ENCODE measurements at regions not wholly inside any gene's neighbourhood (a gene's known extent, or its start where the extent isn't known, plus 50 kb on each side); places are given as distances from the start of the nearest gene placed in this dataset.
"Not testable (repeated sequence)": the region's sequence is repeated elsewhere in the genome, so short reads cannot be mapped to it uniquely, and the experiment has no call there.

- no peaks in the 10 kb centered on the region for H3K4me1 ChIP-seq (ENCODE audit: control insufficient read depth, insufficient read depth, low read length)
- no peaks in the 10 kb centered on the region for H3K27me3 ChIP-seq (ENCODE audit: control insufficient read depth, insufficient read depth, low read length)
- DNase-seq (ENCODE audit: low read depth in 4 of 6, low spot score in 6 of 6) = peak in 5 of 6 donors; percentile 30 to 90 (median 45)
- no peak overlapping the region for H3K4me3 ChIP-seq (ENCODE audit: low read depth, low read length)
- no peaks in the 10 kb centered on the region for H3K36me3 ChIP-seq (ENCODE audit: control insufficient read depth, insufficient read depth, low read length)
- 10% methylated on average over 2 of the region's 5 CpGs for WGBS (ENCODE audit: insufficient coverage)
- no peak overlapping the region for H3K27ac ChIP-seq (ENCODE audit: low read depth, low read length)
- peaks cover 4% of the 10 kb centered on the region for H3K9me3 ChIP-seq (ENCODE audit: control insufficient read depth, insufficient read depth, low read length)
These were observed 115.3 kb upstream of the FMN2 start for GRCh38 chr1:239976130-239976968.

GRCh38 chr1:239977416-239977815, 114.3 kb upstream of the FMN2 start:
- no peak for DNase-seq (ENCODE audit: low read depth in 4 of 6, low spot score in 6 of 6)
- WGBS (ENCODE audit: insufficient coverage) = 84% methylated on average over 4 of the region's 6 CpGs
- no peaks in the 10 kb centered on the region for H3K4me1 ChIP-seq (ENCODE audit: control insufficient read depth, insufficient read depth, low read length)

GRCh38 chr1:239979456-239979855, 112.2 kb upstream of the FMN2 start:
- H3K4me3 ChIP-seq (ENCODE audit: low read depth, low read length) = no peak overlapping the region
- DNase-seq (ENCODE audit: low read depth in 4 of 6, low spot score in 6 of 6) = no peak
- H3K9me3 ChIP-seq (ENCODE audit: control insufficient read depth, insufficient read depth, low read length) = peaks cover 4% of the 10 kb centered on the region
- no peak overlapping the region for H3K27ac ChIP-seq (ENCODE audit: low read depth, low read length)
- no peaks in the 10 kb centered on the region for H3K27me3 ChIP-seq (ENCODE audit: control insufficient read depth, insufficient read depth, low read length)
- H3K4me1 ChIP-seq (ENCODE audit: control insufficient read depth, insufficient read depth, low read length) = no peaks in the 10 kb centered on the region
- 56% methylated on average over 4 of the region's 4 CpGs for WGBS (ENCODE audit: insufficient coverage)
- H3K36me3 ChIP-seq (ENCODE audit: control insufficient read depth, insufficient read depth, low read length) = no peaks in the 10 kb centered on the region

More at GRCh38 chr1:239977416-239977815, 114.3 kb upstream of the FMN2 start:
- Histone ChIP-seq H3K36me3 (ENCODE audit: control insufficient read depth, insufficient read depth, low read length) (no peaks in the 10 kb centered on the region), H3K27ac (ENCODE audit: low read depth, low read length) (no peak overlapping the region), H3K9me3 (ENCODE audit: control insufficient read depth, insufficient read depth, low read length) (peaks cover 4% of the 10 kb centered on the region), H3K27me3 (ENCODE audit: control insufficient read depth, insufficient read depth, low read length) (no peaks in the 10 kb centered on the region), H3K4me3 (ENCODE audit: low read depth, low read length) (no peak overlapping the region)

GRCh38 chr1:239982762-239983161, 108.9 kb upstream of the FMN2 start:
- H3K27me3 ChIP-seq (ENCODE audit: control insufficient read depth, insufficient read depth, low read length) = no peaks in the 10 kb centered on the region
- no peaks in the 10 kb centered on the region for H3K36me3 ChIP-seq (ENCODE audit: control insufficient read depth, insufficient read depth, low read length)
- WGBS (ENCODE audit: insufficient coverage) = no CpG with 5 or more reads among the region's 2 CpGs
- no peak overlapping the region for H3K27ac ChIP-seq (ENCODE audit: low read depth, low read length)
- H3K9me3 ChIP-seq (ENCODE audit: control insufficient read depth, insufficient read depth, low read length) = peaks cover 10% of the 10 kb centered on the region
- H3K4me1 ChIP-seq (ENCODE audit: control insufficient read depth, insufficient read depth, low read length) = no peaks in the 10 kb centered on the region
- no peak overlapping the region for H3K4me3 ChIP-seq (ENCODE audit: low read depth, low read length)
- no peak for DNase-seq (ENCODE audit: low read depth in 4 of 6, low spot score in 6 of 6)

- peaks cover 7% of the 10 kb centered on the region for H3K9me3 ChIP-seq (ENCODE audit: control insufficient read depth, insufficient read depth, low read length)
- H3K4me3 ChIP-seq (ENCODE audit: low read depth, low read length) = no peak overlapping the region
- no peaks in the 10 kb centered on the region for H3K27me3 ChIP-seq (ENCODE audit: control insufficient read depth, insufficient read depth, low read length)
- no peaks in the 10 kb centered on the region for H3K36me3 ChIP-seq (ENCODE audit: control insufficient read depth, insufficient read depth, low read length)
- H3K27ac ChIP-seq (ENCODE audit: low read depth, low read length) = no peak overlapping the region
- DNase-seq (ENCODE audit: low read depth in 4 of 6, low spot score in 6 of 6) = no peak
- no peaks in the 10 kb centered on the region for H3K4me1 ChIP-seq (ENCODE audit: control insufficient read depth, insufficient read depth, low read length)
- no CpG with 5 or more reads among the region's 4 CpGs for WGBS (ENCODE audit: insufficient coverage)
These were observed 106.6 kb upstream of the FMN2 start for GRCh38 chr1:239985044-239985443.

GRCh38 chr1:239987103-239987745, 104.5 kb upstream of the FMN2 start:
- H3K4me1 ChIP-seq (ENCODE audit: control insufficient read depth, insufficient read depth, low read length) = no peaks in the 10 kb centered on the region
- H3K27me3 ChIP-seq (ENCODE audit: control insufficient read depth, insufficient read depth, low read length) = no peaks in the 10 kb centered on the region
- DNase-seq (ENCODE audit: low read depth in 4 of 6, low spot score in 6 of 6) = peak in 4 of 6 donors; percentile 24 to 80 (median 34)
- H3K27ac ChIP-seq (ENCODE audit: low read depth, low read length) = no peak overlapping the region
- no peak overlapping the region for H3K4me3 ChIP-seq (ENCODE audit: low read depth, low read length)
- peaks cover 7% of the 10 kb centered on the region for H3K9me3 ChIP-seq (ENCODE audit: control insufficient read depth, insufficient read depth, low read length)
- WGBS (ENCODE audit: insufficient coverage) = no CpG with 5 or more reads among the region's 2 CpGs
- no peaks in the 10 kb centered on the region for H3K36me3 ChIP-seq (ENCODE audit: control insufficient read depth, insufficient read depth, low read length)

GRCh38 chr1:239989990-239990389, 101.7 kb upstream of the FMN2 start:
- Histone ChIP-seq H3K36me3 (ENCODE audit: control insufficient read depth, insufficient read depth, low read length) (no peaks in the 10 kb centered on the region), H3K4me3 (ENCODE audit: low read depth, low read length) (no peak overlapping the region), H3K27me3 (ENCODE audit: control insufficient read depth, insufficient read depth, low read length) (no peaks in the 10 kb centered on the region), H3K9me3 (ENCODE audit: control insufficient read depth, insufficient read depth, low read length) (peaks cover 3% of the 10 kb centered on the region), H3K27ac (ENCODE audit: low read depth, low read length) (no peak overlapping the region), H3K4me1 (ENCODE audit: control insufficient read depth, insufficient read depth, low read length) (no peaks in the 10 kb centered on the region)
- DNase-seq (ENCODE audit: low read depth in 4 of 6, low spot score in 6 of 6) = no peak
- WGBS (ENCODE audit: insufficient coverage) = 100% methylated on average over 1 of the region's 2 CpGs

- H3K4me3 ChIP-seq (ENCODE audit: low read depth, low read length); H3K27me3 ChIP-seq (ENCODE audit: control insufficient read depth, insufficient read depth, low read length); H3K4me1 ChIP-seq (ENCODE audit: control insufficient read depth, insufficient read depth, low read length); H3K9me3 ChIP-seq (ENCODE audit: control insufficient read depth, insufficient read depth, low read length); DNase-seq (ENCODE audit: low read depth in 4 of 6, low spot score in 6 of 6); H3K36me3 ChIP-seq (ENCODE audit: control insufficient read depth, insufficient read depth, low read length); H3K27ac ChIP-seq (ENCODE audit: low read depth, low read length): not testable (repeated sequence)
- 80% methylated on average over 8 of the region's 8 CpGs for WGBS (ENCODE audit: insufficient coverage)
These were observed 99.1 kb upstream of the FMN2 start for GRCh38 chr1:239992566-239992965.

GRCh38 chr1:239993366-239993765, 98.3 kb upstream of the FMN2 start:
- H3K4me1 ChIP-seq (ENCODE audit: control insufficient read depth, insufficient read depth, low read length) = peaks cover 7% of the 10 kb centered on the region
- DNase-seq (ENCODE audit: low read depth in 4 of 6, low spot score in 6 of 6) = no peak
- H3K4me3 ChIP-seq (ENCODE audit: low read depth, low read length) = no peak overlapping the region
- peaks cover 10% of the 10 kb centered on the region for H3K27me3 ChIP-seq (ENCODE audit: control insufficient read depth, insufficient read depth, low read length)
- H3K27ac ChIP-seq (ENCODE audit: low read depth, low read length) = no peak overlapping the region
- no peaks in the 10 kb centered on the region for H3K9me3 ChIP-seq (ENCODE audit: control insufficient read depth, insufficient read depth, low read length)
- H3K36me3 ChIP-seq (ENCODE audit: control insufficient read depth, insufficient read depth, low read length) = no peaks in the 10 kb centered on the region
- 100% methylated on average over 3 of the region's 4 CpGs for WGBS (ENCODE audit: insufficient coverage)

GRCh38 chr1:239995281-239995680, 96.4 kb upstream of the FMN2 start:
- Histone ChIP-seq H3K9me3 (ENCODE audit: control insufficient read depth, insufficient read depth, low read length) (no peaks in the 10 kb centered on the region), H3K4me3 (ENCODE audit: low read depth, low read length) (no peak overlapping the region), H3K36me3 (ENCODE audit: control insufficient read depth, insufficient read depth, low read length) (no peaks in the 10 kb centered on the region), H3K27ac (ENCODE audit: low read depth, low read length) (no peak overlapping the region), H3K4me1 (ENCODE audit: control insufficient read depth, insufficient read depth, low read length) (peaks cover 7% of the 10 kb centered on the region), H3K27me3 (ENCODE audit: control insufficient read depth, insufficient read depth, low read length) (peaks cover 17% of the 10 kb centered on the region)
- DNase-seq (ENCODE audit: low read depth in 4 of 6, low spot score in 6 of 6) = no peak
- no CpG with 5 or more reads among the region's 3 CpGs for WGBS (ENCODE audit: insufficient coverage)
